ENCODE measurements at regions not wholly inside any gene's neighbourhood (a gene's known extent, or its start where the extent isn't known, plus 50 kb on each side); places are given as distances from the start of the nearest gene placed in this dataset.
"Not testable (repeated sequence)": the region's sequence is repeated elsewhere in the genome, so short reads cannot be mapped to it uniquely, and the experiment has no call there.

GRCh38 chr20:48018851-48019250, 233.6 kb upstream of the SULF2 start:
- not testable (repeated sequence) for DNase-seq

DNA sequence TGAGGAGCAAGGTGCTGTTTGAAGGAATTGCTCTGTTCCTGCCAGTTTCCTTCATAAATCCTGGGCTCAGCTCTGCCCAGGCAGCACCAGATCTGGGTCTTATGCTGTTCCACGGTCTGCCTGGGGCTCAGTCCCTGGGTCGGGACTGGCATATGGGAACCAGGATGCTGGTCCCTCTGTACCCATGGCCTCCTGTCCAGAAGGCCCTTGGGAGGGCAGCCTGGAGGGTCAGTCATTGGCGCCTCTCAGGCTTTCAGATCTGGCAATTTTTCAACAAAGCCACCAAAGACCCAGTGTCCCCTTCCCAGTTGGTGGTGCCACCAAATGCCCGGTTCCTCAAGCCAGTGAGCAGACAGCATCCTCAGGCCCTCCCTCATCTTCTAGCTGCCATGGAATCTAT, 232.7 kb upstream of the SULF2 start:
- no peak for DNase-seq

- no peak for DNase-seq
Observed at GRCh38 chr20:48017509-48017908, 232.2 kb upstream of the SULF2 start.

GRCh38 chr20:48015943-48016723, 230.9 kb upstream of the SULF2 start:
- DNase-seq = no peak

DNA sequence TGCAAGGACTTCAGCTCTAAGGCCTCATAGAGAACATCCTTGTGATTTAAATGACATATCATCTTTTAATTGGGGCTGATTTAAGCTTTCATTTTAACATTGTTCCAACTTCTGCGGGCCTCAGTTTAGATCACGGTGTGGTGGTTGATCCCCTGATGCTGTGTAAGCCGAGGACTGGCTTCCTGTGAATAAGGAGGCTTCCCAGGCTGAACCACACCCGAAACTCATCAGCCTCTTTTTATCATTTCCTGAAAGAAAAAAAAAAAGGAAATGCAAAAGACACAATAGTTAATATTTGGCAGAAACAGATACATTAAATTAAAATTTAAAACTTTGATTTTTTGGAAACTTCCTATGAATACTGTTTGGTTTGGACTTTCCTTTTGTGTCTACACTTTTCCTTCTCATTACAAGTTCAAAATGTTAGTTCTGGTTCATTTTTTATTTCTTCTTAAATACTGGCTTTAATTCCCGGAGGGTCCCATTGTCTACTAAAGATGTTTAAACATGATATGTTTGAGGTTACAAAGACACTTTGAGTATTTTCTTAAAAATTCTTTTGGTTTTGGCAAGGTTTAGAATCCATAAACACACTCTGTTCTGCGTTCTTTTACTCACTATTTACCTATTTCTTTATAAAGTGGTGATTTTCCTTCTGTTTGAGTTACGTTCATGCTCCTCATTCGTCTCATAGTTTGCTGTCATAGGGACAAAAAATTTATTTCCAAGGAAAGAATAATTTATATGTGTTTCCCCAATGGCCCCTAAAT, 230.0 kb upstream of the SULF2 start:
- no peak for DNase-seq

DNA sequence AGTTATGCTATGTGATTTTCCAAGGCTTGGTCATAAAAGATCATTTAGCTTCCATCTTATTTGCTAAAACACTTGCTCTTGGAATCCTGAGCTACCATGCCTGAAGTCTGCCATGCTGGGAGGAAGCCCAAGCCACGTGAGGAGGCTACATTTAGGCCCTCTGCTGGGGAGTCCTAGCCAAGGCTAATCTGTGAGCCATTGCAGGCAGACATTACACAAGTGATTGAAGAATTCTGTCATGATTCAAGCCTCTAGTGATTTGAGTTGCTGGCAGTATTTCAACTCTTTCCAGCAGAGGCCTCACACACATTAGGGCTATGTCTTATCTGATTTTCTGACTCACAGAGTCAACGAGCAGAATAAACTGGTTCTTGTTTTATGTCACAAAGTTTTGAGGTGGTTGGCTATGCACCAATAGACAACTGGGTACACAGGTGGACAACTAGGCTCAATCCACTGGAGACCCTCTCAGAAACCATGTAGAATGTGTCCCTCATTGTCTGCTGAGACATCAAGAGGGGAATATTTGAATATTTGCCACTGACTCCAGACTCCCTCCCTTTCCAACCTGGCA, 227.2 kb upstream of the SULF2 start:
- DNase-seq = no peak

GRCh38 chr20:48011025-48011424, 225.7 kb upstream of the SULF2 start:
- DNase-seq = no peak

- DNase-seq = no peak
Observed at GRCh38 chr20:48010623-48011022, 225.3 kb upstream of the SULF2 start.

DNA sequence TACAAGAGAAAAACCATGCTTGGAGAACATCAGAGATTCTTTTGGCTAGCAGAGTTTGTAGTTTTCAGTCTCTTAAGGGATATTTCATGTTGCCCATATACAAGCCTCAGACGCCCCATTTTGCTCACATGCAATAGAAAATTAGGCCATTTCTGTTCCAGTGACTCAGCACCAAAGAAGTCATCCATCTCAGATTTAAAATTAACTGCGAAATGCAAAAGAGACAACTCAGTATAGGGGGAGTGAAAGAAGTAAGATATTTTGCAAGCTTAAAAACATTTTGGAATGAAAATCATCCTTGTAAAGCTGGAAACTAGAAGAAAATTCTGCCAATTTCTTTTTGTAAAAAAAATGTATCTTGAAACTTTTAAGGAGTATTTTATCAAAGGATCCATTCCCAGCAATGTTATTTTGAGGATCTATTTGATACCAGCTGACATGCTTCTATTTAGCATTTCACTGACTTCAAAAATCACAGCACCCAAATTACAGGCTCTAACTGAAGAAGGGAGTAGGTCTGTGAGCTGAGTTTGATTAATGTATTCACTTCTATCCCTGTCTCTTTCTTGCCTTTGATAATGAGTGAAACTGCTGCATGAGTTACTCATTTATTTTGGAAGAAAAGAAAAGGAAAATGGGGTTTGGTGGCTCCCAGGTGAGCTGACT, 223.7 kb upstream of the SULF2 start:
- no peak for DNase-seq

DNA sequence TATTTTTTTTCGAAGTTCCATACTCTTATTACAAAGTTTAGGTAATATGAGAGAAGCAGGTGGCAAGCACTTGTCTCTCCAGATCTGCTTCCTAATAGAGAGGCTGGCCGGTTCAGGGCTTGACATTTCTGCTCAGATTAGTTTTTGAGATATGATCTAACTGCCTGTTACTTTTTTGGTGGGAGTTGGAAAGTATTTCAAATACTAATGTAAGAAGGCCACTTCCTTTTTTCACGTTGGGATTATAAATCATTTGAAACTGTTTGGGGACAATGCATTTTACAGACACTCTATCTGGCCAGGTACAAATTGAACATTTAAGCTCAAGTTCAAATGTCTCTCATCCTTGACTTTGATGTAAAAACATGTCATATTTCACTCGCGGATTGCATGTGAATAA, 222.1 kb upstream of the SULF2 start:
- DNase-seq = no peak

DNA sequence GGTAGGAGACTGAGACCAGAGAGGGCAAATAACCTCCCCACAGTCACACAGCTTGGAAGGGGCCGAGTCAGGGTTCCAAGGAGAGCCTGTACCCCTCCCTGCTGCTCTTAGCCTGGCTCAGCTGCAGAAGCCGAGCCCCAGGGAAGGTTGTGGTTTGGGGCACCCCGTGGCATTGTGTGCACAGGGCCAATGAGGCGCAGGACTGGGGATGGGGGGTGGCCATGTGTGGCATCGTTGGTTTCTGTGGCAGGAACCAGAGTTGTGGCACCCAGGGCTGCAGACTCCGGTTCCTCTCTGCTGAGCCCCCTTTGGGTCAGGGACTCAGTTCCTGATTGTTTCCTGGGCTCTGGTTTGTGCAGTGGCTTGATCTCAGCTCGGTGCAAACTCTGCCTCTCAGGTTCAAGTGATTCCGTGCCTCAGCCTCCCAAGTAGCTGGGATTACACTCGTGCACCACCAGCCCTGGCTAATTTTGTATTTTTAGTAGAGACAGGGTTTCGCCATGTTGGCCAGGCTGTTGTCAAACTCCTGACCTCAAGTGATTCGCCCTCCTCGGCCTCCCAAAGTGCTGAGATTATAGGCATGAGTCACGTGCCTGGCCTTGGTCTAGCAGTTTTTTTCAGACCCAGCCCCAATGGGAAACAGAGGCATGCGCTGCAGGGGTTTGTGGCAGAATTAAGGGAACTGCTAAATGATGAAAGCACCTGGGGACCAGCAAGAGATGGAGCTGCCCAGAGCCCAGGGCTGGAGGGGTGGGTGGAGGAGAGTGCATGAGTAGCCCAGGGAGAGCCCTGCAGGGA, 221.0 kb upstream of the SULF2 start:
- no peak for DNase-seq

- no peak for DNase-seq
Observed at GRCh38 chr20:48003021-48003420, 217.7 kb upstream of the SULF2 start.

- no peak for DNase-seq
Observed at GRCh38 chr20:48002517-48002970, 217.3 kb upstream of the SULF2 start.

DNA sequence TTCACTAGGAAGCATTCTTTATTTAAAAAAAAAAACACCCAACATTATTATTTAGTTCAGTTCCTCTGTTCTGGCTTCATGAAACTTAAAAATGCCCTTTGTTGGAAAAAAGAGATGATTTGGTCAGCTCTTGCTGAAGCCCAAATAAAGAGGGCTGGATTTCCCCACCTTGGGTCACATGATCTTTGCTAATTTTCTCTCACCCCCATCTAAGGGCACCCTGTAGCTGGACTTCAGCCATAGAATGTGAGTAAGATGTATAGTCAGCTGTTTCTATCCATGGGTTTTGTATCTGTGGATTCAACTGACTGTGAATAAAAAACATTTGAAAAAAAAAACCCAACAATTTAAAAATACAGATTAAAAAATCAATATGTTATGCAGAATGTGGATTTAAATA, 213.9 kb upstream of the SULF2 start:
- DNase-seq = no peak

DNA sequence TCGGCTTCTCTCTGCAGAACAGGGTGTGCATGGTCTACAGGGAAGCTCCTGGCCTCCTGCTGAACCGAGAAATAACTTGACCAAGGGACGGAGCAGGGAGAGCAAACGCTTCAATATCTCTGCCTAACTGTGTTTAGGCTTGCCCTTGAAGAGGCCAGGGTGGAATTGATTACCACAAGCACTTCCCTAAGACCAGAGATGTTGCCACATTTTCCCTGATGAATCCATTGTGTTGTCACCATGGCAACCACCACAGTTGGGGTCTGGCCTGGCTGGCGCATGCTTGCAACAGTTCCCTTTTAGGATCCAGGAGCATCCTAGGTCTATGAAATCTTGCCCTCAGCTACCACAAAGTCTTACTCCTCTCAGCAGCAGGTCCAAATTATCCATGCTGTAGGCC, 213.5 kb upstream of the SULF2 start:
- no peak for DNase-seq

- no peak for DNase-seq
Observed at GRCh38 chr20:47995661-47996060, 210.4 kb upstream of the SULF2 start.

GRCh38 chr20:47993817-47994216, 208.5 kb upstream of the SULF2 start:
- DNase-seq = no peak

DNA sequence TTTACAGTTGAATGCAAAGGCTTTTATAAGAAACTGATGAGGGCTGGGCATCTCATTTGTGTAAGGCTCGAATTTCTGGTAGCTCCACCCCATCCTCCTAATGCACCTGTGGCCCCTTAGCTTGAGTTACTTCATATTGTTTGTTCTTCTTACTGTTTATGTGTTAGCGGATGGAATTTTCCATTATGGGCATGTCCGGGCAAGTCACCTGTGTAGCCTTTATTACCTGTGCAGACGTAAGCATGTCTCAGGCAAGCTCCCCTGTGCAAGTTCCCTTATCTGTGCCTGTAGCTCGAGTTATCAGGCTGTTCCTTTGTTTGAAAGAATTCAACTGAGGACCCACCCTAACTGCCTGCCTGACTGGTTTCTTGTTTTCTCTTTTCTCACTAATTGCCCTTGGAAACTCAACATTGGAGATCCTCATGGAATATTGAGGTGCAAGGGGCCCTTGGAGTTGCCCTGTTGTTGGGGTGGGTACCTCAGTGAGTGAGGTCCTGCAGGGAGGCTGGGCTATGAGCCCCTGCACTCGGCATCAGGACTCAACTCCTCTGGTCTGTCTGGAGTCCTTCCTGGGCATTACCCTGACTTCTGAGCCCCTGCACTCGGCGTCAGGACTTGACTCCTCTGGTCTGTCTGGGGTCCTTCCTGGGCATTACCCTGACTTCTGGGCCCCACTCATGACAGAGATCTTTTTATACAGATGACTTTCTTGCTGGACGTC, 207.9 kb upstream of the SULF2 start:
- no peak for DNase-seq

GRCh38 chr20:47991875-47992488, 206.7 kb upstream of the SULF2 start:
- no peak for DNase-seq

DNA sequence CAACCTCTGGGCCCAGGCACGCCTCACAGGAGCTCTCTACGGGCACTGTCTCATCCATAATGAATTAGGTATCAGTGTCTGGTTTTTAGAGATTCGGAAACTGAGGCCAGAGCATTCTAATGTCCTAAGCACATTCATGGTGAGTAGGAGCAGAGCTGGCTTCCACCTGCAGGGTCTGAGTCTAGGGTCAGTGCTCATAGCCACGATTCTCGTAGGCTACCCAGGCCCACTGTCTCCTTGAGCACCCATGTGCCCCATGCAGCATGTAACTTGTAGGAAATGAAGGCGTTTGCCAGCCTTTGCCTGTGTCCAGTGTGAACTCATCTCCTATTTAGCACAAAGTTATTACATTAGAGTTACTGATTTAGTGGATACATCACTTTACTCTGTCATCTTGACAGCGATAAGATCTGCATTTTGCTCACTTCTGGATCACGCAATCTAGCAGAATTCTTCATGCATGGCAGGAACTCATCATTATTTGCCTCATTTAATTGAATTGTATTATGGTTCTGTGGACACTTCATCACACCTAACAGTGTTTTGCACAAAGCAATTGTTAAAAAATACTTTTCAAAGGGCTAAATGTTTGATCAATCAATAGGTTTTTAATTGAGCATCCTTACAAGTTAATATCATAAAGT, 205.3 kb upstream of the SULF2 start:
- DNase-seq = no peak
